ENCODE measurements at regions not wholly inside any gene's neighbourhood (a gene's known extent, or its start where the extent isn't known, plus 50 kb on each side); places are given as distances from the start of the nearest gene placed in this dataset.

DNA sequence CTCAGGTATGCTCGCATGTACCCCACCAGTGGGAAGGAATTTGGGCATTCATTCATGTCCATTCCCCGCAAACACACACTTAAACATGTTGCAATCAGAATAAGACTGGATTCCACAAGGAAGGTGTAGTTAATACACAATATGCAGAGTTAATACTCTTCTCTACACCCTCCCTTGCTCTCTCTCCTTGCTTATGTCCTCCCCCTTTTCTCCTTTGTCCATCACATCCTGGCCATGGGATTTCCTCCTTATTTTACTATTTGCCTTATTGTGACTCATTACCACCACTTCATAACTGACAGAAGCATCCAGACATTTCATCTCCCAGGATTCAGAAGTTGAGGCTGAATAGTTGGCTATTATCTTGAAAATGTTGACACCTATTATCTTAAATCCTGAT, 473.8 kb upstream of the SPHKAP start:
- no peak for DNase-seq (ENCODE audit: low read depth, low spot score)

DNA sequence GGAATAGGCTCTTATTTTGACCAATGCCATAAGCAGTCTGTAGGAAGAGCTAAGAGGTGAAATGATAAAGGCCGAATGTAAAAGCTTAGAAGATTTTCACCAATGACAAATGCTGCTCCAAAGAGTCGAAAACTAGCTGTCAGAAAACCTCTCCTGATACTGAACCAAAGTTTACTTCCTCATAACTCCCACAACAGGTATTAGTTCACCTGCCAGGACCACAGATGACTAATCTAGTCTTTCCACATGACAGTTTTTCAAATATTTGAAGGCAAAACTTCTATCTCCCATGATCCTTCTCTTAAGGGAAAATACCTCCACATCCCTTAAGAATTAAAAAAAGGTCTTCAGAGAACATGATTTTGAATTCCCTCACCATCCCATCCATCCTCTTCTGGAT, 473.2 kb upstream of the SPHKAP start:
- DNase-seq (ENCODE audit: low read depth, low spot score), result no peak

DNA sequence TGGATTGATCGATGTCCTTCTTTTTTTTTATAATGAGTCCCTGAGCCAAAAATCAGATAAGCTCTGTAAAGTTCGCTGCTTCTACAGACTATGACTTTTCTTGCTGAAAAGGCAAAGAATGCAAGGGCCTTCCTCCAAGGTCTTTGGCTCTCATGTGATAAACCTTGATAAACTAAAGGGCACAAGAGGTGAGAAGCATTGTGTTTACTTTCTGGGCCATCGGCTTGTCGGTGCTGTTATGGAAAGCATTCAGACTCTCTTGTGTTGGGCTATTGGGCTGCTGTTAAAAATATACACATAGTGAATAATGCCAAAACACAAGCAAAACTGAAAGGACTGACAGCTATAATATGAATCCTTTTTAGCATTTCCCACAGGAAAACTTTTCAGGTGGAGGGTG, 472.4 kb upstream of the SPHKAP start:
- DNase-seq (ENCODE audit: low read depth, low spot score), result no peak

DNA sequence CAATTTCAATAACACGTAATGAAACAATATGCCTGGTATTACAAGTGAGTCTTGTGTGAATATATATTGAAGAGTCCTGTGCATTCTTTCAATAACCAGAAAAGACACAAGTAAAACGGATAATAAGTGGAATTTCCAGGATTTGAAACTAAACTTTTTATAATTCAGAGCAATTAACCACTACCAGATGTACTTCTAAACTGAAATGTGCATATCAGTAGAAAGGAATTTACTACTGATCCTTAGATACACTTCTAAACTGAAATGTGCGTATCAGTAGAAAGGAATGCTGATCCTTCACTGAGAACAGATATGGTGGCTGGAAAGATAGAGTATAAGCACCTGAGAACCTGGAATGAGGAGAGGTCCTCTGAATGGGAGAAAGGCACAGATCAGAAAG, 470.9 kb upstream of the SPHKAP start:
- DNase-seq (ENCODE audit: low read depth, low spot score), result no peak

DNA sequence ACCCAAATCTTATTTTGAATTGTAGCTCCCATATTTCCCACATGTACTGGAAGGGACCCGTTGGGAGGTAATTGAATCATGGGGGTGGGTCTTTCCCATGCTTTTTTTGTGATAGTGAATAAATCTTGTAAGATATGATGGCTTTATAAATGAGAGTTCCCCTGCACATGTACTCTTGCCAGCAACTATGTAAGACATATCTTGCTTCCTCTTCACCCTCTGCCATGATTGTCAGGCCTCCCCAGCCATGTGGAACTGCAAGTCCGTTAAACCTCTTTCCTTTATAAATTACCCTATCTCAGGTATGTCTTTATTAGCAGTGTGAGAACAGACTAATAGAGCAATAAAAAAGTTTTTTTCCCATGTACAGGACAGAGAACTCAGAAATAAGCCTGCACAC, 468.4 kb upstream of the SPHKAP start:
- DNase-seq (ENCODE audit: low read depth, low spot score), result no peak

DNA sequence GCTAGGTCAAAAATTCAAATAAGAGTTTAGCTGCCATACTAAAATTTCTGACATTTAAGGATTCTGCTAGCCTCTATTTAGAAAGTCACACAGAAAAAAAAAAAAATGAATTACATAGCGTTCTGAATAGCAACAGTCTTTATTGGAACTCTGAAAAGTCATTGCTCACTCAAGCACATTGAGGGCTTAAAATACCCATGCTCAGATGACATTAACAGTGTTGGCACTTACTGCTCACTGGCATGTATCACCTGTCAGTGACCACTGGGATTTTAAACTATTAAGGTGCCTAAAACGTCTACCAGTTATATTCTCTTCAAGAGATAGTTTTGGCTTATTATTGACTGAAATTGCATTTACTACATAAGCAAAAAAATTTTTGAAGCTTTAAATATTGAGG, 468.0 kb upstream of the SPHKAP start:
- no peak for DNase-seq (ENCODE audit: low read depth, low spot score)

DNA sequence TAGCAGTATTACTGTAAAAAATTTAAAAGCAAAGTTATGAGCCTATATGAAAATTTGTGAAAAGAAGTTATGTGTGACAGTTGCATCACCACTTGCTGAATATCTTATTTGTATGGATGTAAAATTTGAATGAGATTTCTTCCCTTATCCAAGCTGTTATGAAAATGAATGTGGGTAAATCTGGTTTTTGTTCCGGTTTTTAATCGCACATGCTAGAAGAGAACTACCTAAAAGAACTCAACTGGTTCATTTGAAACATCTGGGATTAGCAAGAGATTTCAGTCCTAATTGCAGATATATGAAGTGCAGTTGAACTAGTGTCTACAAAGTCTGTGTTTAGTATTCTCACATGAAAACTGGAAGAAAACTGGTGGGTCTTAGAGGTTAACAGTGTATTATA, 467.1 kb upstream of the SPHKAP start:
- no peak for DNase-seq (ENCODE audit: low read depth, low spot score)

DNA sequence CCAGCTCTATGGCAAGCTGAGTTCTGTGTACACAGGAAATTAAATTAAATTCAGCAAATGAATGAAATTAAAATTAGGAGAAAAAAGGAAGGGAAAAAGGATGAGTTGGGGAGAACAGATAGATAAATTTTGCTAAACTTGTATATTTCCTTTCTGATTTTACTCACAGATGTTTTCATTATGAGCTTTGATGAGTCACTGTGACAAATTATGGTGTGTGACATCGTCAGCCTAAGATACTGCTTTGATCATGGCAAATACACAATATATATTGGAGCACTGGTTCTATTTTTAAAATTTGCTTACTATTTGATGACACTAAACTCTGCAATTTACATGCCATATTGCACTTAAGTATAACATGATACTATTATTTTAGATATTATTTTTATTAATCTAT, 464.6 kb upstream of the SPHKAP start:
- no peak for DNase-seq (ENCODE audit: low read depth, low spot score)

DNA sequence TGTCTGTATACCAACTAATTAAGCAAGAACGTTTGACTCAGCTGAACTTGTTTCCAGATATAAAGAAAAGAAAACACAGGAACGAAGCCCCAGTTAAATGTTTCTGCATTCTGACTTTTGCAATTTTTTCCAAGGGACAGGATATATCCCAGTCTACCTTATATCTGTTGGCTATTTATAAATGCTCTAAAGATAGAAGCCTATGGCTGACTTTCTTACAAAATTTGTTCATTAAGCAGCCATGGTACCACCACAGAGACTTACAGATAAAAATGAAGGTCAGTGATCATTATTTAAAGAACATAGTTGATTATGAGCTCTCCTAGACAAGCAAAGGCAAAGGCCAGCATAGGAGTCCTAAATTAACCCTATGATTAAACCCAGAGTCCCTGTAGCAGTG, 462.7 kb upstream of the SPHKAP start:
- DNase-seq (ENCODE audit: low read depth, low spot score), result no peak

DNA sequence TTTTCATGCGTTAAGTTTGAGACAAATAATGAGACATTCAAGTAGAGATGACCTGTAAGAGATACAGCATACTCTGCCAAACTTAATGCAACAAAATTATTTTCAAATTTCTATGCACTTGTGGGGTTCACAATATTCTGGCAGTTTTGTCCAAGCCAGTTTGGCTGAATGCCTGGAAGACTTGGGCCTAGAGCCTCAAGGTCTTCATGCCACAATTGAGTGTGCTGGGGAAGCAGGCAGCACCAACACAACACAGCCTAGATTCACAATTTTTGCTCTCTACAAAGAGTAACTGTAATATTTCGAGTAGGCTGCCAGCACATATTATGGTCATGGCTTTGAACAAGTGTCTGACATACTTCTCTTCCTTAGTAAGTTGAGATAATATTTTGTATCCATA, 461.4 kb upstream of the SPHKAP start:
- no peak for DNase-seq (ENCODE audit: low read depth, low spot score)

DNA sequence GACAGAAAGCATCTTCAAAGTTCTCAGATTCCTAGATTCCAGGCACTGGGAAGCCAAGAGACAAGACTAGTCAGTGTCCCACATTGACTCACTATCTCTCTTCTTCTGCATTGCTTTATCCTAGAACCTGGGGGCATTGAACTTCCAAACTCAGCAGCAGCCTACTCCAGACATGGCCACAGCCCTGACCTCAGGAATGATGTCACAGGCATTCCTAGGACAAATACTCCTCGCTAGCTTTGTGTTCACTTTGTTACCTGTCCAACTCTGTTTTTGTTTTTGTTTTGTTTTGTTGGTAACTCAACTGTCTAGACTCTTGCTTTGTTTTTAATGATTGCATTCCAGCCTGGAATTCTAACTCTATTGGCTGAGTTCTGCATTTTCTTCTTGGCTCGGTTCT, 449.3 kb upstream of the SPHKAP start:
- no peak for DNase-seq (ENCODE audit: low read depth, low spot score)

DNA sequence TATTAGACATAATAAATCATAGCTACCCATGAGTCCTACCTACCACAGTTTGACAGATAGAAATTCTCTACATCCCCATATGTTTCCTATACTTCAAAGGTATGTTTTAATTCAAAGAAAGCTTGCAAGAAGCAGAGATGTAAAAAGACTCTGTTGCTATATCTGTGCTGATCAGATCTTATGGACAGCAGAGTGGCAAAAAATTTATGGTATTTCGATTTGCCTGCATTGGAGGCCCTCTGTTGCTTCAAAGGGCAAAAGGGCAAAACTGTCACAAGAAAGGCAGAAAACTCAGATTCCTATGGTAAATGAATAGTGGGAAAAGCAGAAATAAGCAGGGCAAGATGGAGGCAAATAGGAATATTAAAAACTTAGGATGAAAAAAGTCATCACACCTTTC, 447.8 kb upstream of the SPHKAP start:
- no peak for DNase-seq (ENCODE audit: low read depth, low spot score)

DNA sequence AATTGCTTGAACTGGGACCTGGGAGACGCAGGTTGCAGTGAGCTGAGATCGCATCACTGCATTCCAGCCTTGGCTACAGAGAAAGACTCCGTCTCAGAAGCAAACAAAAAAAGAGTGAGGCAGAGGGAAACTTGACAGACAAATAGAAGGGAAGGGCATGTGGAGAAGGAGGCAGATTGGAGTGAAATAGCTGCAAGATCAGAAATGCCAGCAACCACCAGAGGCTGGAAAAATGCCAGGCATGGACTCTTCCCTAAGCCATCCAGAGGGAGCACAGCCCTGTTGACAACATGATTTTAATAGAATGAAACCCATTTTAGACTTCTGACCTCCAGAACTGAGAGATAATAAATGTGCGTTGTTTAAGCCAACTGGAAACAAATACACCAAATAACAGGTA, 447.2 kb upstream of the SPHKAP start:
- DNase-seq (ENCODE audit: low read depth, low spot score), result no peak

DNA sequence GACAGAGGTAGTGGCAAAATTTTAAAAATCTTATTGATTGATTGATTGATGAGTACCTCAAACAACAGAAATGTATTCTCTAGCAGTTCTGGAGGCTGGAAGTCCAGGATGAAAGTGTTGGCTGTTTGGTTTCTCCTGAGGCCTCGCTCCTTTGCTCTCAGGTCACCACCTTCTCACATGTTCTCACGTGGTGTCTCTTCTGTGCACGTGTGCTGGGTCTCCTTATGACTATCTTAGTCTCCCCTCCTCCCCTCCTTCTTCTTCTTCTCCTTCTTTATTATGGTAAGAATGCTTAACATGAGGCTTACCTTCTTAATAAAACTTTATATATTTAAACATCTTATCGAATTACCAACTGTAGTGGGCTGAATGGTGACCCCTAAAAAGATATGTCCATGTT, 446.0 kb upstream of the SPHKAP start:
- no peak for DNase-seq (ENCODE audit: low read depth, low spot score)

DNA sequence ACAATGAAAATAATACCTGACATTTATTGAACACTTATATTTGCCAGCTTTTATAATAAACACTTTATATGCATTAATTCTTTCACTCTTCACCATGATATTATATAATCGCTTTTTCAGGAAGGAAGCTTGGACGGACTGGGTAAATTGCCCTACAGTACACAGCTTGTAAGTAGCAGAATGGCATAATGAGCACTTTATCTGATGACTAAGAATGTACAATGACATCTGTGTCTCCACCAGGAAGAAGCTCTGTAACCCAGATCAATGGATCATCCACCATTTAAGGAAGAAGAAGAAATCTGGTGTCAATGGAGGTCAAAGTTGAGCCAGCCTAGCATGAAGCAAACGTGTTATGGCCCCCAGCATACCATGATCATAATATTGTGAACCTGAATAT, 444.0 kb upstream of the SPHKAP start:
- DNase-seq (ENCODE audit: low read depth, low spot score), result no peak

DNA sequence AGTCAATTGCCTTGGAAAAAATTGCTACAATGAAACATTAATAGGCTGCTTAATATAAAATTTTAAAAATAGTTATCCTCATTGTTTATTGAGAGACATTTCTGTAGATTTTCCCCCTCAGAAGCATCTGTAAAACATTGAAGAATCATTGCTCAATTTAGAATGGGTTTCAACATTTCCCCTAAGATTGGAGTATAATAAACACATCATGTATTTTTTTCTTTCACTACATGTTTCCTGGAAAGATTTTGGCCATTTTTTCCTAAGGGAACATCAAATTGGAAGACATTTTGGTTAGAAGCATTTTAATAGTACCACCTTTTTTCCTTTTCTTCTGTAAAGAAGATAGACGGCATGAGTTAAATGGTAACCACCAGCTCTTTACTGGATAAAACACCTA, 443.2 kb upstream of the SPHKAP start:
- DNase-seq (ENCODE audit: low read depth, low spot score), result no peak

DNA sequence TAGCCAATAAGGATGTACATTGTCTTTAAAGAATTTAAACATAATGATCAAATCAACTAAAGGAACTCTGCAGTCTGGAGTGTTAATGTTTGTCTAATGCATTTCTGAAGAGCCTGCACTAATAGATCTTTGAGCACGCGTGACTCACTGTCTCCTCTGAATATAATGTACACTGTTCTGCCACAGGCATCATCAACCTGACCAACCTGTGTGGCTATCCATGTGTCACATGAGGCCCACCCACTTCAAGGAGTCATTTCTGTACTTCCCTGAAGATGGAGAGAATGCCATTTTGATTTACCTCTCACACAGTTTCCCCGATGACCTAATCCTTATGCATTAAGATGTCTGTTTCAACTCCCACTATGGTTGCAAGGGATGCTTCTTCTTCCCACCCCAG, 434.0 kb upstream of the SPHKAP start:
- no peak for DNase-seq (ENCODE audit: low read depth, low spot score)

DNA sequence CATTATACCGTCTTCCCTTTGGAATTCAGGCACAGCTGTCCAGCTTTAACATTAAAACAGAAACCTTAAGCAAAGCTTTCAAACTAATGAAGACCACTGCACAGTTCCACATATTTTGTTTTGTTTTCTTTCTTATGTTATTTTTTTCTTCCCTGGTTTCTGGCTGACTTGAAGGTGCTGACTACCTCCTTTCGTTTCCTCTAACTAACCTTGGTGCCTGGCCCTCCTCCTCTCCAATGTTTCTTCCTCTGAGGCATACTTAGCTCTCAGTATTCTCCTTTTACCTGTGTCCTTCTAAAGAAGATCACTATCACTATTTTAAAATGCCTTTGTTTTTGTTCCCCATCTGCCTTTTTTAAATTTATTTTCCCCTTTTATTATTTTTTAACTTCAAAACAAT, 433.3 kb upstream of the SPHKAP start:
- no peak for DNase-seq (ENCODE audit: low read depth, low spot score)

DNA sequence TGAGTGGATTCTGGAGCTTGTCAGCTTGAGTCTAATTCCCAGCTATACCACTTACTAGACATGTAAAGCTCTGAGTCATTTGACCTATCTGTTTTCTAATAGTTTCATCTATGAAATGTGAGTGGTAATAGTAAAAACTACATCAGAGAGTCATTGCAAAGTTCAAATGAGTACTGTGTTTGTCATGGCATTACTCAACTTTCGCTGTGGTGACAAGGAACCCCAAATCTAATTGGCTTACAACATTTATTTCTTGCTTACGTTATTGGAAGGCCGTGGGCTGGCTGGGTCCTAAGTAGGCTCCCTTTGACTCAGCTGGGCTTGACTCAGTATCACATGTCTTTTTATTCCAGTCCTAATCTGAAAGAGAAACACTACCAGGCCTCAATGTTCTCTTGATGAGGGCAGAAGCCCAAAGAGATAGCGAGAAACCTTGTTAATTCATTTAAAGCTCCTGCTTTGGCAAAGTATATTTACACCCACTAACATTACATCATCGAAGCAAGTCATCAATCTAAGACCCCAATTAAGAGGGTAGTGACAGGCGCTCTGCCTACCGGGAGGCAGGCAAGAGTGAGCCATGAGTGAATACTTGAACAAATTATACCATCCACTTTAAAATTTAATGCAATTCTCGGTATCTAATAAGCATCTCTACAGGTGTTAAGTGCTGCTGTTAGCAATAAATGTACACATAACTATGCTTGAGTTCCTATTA, 431.8 kb upstream of the SPHKAP start:
- DNase-seq (ENCODE audit: low read depth, low spot score), result no peak

DNA sequence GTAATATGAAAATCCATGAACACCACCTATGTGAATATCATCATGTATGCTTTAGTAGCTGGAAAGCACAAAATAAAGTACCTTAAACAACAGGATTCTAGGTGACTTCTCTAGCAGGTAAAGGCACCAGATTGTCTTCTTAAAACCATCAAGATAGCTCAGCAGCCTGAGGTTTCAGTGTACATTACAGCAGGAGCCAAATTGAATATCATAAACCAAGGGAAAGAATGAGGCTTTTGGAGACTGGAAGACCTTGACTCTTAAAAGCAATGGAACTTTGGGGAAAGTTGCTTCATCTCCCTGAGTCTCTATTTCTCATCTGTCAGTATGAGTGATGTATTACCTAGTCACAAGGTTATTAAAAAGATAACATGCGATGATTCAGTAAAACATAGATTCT, 429.7 kb upstream of the SPHKAP start:
- DNase-seq (ENCODE audit: low read depth, low spot score), result no peak

DNA sequence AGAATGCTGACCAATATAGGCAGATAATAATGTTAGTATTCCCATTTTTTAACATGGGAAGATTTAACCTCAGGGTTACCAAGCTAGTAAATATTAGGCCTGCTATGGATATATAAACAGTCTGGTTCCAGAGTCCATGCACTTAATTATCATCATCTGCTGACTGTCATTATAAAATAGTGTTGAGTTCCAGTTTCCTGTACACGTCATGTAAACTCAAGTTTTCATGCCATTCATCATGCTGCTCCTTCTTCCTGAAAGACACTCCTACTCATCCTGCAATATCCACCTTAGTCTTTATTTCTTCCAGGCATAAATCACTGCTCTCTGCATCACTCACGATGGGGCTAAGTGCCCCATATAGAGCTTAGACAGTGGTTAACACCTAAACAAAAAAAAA, 420.8 kb upstream of the SPHKAP start:
- no peak for DNase-seq (ENCODE audit: low read depth, low spot score)

DNA sequence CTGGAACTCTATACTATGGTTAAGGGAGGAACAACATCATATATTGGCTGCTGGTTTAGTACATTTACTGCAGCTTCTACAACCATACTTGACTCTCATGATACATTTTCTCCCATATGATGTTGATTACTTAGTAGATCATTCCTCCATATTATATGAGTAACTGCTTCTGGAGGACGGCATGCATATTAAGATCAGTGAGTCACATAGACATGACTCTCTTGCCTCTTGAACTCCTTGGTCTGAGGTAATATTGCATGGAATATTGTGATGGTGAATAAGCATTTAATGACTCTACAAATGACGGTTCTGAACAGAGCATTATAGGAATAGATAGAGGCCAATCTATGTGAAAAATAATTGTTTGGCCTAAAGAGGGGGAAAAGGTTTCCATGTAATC, 418.8 kb upstream of the SPHKAP start:
- DNase-seq (ENCODE audit: low read depth, low spot score), result no peak

DNA sequence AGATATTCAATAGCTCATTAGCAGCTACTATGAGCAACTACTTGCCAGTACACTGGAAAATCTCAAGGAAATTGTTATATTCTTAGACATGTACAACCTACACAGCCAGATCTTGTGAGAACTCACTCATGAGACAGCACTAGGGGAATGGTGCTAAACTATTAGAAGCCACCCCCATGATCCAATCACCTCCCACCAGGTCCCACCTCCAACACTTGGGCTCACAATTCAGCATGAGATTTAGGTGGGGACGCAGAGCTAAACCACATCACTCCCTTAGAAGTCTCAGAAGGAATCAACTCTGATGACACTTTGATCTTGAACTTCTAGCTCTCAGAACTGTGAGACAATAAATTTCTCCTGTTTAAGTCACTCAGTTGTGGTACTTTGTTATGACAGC, 418.3 kb upstream of the SPHKAP start:
- DNase-seq (ENCODE audit: low read depth, low spot score), result no peak

DNA sequence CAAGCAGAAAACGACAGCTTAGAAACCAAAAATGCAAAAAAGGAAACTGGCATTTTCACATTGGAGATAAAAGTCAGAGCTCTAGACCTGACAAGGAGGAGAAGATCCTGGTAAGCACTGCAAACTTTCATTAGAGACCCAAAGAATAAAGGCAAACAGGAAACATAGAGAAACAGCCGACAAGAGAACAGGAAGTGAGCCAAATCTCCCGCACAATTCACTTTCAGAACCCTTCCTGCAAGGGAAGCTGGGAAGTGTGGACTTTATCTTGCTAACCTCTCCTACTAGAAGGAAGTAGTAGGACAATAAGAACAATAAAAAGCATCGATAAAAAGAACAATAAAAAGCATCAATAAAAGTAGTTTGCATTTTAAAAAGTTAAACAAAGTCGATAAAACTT, 417.8 kb upstream of the SPHKAP start:
- no peak for DNase-seq (ENCODE audit: low read depth, low spot score)
